Posterior vena cava (tissue), 2 donors: ENCODE measurements at regions not wholly inside any gene's neighbourhood (a gene's known extent, or its start where the extent isn't known, plus 50 kb on each side); places are given as distances from the start of the nearest gene placed in this dataset.
A peak's percentile ranks its signal among the peaks of the same experiment; 100 is the strongest.

Source experiments
- DNase-seq: peaks from one replicate; pipeline ENCODE4 v3.0.0-alpha.2; 2020; ENCODE audit warnings: low spot score
- intact Hi-C, 2 donors: fragments of 100-400 bp; cut with DNase I; formaldehyde crosslinking; loops; one replicate each; pipeline versions ENCODE4 v1.14.1 to v1.14.2; 2022 to 2023
- donor health status: DM: yes; HTN: yes; CAD: no.
- donor health status: DM: yes; HTN: yes; CAD: no.

DNA sequence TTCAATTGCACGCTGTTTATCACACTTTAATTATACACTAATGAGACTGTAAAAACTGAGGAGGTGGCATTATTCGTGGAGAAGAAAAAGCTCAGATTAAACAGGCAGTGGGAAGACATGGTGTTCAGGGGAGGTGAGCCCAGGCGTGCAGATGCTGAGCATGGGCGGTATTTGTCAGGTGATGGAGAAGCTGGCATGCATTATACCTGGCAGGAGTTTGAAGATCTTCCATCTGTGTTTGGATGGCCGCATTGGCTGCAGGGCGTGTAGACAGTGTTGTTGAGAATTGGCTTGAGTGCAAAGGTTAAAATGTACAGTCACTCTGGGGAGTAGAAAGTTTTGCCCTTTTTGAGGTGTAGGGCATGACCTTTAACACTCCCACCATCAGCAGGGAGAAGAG lies 213.8 kb downstream of the ERMARD start:
- intact Hi-C loops, result no loop called here
- DNase-seq, result no peak

DNA sequence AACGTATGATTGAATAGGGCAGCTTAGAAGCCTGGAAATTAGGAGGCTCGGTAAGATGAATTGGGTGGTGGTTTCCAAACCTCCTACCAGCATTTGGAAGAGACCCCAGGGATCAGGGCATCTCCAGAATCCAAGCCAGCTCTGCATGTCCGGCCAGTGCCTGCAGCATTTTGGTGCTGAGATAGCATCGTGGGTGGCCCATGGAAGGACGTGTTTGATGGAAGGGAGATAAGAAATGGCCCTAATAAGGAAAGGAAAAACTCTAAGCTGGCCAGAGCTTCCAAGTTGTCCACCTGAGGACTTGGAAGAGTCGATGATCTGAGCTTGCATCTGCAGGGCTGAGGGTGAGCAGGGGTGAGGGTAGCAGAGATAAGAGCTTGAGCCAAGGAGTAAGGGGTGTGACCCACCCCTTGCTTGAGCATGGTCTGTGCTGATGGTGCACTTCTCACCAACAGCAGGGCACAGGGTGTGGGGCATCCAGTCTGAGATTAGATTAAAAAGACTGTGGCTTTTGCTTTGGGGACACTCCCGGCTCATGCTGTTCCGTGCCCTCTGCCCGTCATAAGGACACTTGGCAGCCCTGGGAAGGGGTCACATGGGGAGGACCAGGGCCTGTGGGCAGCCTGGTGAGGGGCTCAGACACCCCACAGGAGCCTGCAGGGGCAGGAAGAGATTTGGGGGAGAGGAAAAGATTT lies 213.2 kb downstream of the ERMARD start:
- intact Hi-C loops, result no loop called here

DNA sequence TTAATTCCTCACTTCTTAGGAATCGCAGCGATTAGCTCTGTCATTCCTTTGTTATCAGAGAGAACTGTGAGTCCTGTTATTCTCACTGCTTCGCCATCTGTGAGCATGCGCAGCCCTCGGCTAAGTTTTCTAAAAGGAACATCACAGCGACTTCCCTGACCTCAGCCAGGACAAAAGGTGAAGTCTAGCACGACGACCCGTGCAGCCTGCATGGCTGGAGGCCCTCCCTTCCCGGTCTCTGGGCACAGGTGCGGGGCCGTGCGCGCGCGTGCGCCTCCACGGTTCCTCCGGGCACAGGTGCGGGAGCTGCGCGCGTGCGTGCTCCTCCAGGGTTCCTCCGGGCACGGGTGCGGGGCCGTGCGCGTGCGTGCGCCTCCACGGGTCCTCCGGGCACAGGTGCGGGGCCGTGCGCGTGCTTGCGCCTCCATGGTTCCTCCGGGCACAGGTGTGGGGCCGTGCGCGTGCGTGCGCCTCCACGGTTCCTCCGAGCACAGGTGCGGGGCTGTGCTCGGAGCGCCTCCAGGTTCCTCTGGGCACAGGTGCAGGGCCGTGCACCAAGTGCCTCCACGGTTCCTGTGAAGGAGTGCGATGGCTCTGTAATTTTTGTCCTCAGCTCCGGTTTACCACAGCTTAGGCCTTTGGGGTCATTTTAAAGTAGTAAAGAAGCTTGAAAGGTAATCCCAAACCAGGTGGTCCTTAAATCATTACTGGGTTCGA lies 212.3 kb downstream of the ERMARD start:
- intact Hi-C loops, result no loop called here
- peak; percentile 57 for DNase-seq

More for the DNA sequence above, 213.2 kb downstream of the ERMARD start:
- peak; percentile 48 for DNase-seq

DNA sequence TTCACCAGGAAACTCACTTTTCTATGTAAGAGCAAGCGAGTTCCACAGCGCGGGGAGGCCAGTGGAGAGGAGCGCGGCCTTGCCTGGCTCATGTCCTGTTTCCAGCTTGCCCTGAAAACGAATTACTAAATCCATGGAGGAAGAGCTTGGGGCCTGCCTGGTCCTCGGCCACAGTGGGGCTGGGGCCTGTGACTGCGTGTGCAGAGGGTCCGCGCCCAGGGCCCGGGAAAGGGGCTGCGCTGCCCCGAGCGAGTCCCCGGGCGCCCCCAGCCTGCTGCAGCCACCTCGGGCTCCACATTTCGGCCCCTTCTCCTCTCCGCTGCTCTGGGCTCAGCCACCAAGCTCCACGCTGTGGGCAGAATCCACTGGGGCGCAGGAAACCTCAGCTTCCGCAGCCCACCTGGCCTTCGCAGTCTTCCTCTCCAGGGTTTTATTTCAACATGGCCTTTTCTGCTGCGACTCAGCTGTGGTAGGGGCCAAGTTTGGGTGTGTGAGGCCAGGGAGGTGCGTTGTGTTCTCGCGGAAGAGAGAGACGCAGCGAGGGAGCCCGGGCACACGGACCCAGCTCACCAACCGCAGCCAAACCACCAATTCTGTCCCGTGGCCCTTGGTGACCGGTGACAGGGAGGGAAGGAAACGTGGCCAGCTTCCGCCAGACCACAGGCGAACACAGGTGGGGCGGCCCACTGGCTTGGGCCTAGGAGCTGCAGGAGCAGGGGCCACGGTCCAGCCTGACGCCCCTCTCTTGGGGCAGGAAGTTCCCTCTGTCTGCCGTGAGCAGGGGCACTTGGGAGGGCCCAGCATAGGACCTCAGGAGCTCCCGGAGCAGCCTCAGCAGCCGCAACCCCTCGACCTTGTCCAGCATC lies 211.4 kb downstream of the ERMARD start:
- DNase-seq, result peak; percentile 66
- intact Hi-C loops, result no loop called here

DNA sequence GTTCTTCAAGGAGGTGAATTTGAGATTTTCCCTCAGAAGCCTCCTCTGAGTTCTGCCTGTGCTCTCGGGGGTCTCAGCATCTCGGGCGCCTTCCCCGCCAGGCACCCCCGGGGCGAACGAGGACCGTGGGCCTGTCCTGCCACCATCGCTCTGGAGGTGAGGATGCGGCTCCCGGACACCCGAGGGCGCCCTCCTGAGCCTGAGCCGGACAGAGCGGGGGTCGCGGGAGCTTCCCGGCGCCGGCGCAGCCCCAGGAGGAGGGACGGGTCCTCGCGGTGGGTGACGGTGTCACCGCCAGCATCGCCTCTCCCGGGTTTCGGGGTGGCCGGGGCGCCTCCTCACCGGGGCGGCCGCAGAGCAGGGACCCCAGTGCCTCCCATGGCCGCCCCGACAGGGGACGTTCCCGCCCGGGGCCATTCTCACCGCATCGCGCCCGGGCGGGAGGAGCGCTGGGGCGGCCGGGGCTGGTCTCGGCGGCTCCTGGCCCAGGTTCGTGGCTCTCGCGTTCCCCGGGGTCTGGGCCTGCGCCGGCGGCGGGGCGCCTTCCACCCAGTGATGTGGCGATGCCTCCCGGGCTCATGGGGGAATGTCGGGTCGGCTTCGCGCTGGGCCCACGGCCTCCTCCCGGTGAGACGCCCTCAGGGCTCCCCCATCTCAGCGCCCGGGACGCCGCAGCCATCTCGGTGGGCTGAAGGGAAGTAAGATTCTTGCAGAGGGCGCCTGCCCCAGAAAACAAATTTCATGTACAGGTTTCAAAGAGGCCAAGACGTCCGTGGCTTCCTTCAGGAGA lies 210.5 kb downstream of the ERMARD start:
- intact Hi-C loops, result no loop called here
- peak; percentile 79 for DNase-seq

DNA sequence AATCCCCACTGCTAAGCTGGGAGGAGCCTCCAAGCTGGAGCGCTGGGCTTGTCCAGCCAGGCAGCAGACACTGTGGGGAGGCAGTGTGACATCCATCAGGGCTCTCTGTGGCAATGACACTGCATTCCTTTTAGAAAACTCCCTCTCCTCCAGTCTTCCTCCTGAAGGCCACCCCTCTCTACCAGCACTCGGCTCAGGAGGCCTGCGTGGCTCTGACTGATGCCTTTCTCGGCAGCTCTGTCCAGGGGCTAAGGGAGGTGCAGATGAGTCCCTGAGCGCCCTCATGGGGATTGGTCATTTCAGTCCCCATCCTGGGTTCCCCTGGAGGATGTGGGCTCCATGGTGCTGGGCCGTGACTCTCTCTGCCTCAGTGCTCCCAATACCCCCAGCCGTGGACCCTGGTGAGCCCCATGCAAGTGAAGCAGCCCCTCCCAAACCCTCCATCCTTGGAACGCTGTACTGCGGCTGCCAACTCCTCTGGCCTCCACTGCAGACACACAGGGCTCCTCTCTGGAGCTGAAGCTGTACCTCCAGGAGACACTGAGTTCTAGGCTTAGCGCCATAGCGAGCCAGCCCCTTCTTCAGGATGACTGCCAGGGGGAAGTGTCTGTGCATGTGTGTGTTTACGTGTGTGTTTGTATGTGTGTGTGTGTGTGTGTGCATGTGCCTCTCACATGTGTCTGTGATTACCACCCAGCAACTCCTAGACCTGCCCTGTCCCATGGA lies 209.6 kb downstream of the ERMARD start:
- intact Hi-C loops, result no loop called here
- DNase-seq, result peak; percentile 55

DNA sequence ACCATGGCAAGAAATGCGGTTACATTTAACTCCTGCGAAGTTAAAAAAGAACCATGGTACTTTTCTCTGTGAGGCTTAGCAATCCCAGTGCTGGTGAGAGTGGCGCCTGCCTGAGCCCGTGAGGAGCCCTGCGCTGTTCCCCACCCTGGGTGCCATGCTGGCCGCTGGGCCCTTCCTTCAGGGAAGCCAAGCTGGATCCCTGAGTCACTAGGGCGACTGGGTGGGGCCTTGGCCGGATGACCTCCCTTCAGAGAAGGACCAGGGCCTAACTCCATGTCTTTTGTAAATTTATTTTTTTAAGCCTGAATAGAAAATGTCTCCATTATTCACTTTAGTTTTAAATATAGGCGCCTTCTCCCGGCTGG lies 209.1 kb downstream of the ERMARD start:
- peak; percentile 64 for DNase-seq
- intact Hi-C loops, result no loop called here

DNA sequence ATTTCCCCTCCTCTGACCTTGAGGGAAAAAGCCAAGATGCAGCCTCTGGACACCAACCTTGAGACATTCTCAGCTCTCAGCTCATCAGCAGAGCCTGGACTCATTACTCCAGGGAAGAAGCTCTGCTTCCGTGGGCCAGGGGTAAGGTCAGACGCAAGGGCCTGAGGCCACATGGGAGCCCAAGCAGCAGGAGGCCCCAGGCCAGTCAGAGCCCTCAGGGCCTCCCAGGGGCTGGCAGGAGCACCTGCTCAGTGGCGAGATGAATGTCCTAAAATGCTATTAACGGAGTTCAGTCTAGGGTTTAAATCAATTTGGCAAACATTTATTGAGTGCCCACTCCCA lies 208.6 kb downstream of the ERMARD start:
- intact Hi-C loops, result no loop called here
- peak; percentile 66 for DNase-seq

DNA sequence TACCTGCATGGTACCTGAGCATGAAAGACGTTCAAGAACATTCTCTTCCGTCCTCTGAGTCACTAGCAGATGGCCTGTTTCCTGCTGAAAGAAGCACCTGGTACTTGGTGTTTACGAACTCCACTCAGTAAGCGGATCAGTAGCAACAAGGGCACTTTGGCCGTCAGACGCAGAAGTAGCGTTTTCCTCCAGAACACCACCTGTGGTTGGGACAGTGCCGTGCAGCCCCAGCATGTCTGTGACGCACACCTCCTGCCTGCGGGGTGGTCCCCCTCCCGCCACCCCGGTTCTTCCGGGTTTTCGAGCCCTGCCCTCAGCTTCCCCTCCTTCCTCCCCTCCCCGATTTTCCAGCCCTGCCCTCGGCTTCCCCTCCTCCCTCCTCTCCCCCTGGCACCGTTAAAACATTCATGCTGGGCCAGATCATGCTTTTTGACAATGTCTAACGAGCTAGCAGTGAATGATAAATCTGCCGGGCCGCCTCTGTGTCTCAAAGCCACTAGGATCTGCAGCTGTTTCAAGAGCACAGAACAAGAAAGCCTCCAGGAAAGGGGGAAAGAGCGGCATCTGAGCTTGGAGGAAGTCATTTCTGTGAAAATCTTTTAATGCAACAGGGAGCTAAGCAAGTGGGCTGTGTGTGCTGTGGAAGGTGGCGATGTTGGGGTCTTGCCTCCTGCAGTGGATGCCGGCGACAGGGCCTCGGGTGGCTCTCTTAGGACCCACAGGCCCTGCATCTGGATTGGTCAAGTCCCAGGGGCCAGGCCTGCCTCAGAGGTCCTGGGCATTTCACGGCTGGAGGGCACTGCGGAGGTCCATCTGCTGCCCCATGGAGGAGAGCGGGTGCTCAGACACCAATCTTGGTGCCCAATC lies 207.9 kb downstream of the ERMARD start:
- DNase-seq, result peak; percentile 79
- intact Hi-C loops, result no loop called here

DNA sequence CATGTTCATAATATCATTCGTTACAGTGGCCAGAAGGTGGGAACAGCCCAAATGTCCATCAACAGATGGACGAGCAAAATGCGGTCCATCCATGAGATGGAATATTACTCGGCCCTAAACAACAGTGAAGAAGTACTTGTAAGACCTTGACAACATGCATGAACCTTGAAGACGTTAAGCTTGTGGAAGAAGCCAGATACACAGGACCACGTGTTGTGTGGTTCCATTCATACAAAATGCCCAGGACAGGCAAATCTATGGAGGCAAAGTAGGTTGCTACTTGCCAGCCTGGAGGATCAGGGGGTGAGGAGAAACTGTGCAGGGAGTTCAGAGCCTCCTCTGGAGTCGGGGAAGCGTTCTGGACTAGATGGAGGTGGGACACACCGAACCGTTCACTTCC lies 207.1 kb downstream of the ERMARD start:
- intact Hi-C loops, result no loop called here
- DNase-seq, result no peak

DNA sequence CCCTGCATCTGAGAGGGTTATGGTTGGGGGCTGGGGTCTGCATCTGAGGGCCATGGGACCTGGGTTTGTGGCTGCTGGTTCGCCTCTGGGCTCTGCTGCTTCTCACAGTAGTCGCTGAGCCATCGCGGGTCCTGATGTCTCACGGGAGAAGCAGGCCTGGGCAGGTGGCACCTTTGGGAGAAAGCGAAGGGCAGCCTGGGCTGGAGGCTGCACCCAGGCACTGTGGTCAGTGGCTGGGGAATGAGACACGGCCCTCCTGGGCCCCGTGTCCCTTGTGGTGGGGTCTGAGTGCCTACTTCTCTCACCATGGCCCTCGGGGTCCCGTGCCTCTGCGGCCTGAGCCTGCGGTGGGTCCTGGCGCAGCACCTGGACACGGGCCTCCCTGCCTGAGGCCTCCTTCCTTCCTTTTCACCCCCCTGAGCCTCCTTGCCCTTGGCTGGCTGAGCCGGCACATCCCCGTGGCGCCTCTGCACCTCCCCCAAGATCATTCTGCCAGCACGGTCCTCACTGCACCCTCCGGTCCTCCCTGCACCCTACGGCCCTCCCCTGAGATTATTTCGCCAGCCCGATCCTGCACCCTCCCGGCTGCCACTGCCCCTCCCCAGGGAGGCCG lies 206.0 kb downstream of the ERMARD start:
- intact Hi-C loops, result no loop called here
- DNase-seq, result peak; percentile 69

DNA sequence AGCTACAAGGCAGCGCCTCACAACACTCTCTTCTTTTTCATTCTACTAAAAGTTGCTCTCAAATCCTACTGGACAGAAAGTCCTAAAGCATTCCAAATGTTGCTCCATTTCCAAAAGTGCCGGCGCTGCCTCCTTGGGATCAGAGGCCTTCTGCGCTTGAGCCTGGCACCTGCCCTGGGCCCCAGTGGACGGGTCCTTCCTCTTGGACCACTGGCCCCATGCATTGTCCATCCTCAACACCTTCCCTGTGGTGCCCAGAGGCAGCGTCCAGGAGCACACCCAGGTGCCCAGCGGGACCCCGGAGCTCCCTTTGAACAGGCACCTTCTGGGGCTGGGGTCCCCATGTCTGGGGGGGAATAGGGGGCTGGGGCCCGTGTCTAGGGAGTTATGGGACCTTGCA lies 205.2 kb downstream of the ERMARD start:
- DNase-seq, result peak; percentile 69
- intact Hi-C loops, result no loop called here

DNA sequence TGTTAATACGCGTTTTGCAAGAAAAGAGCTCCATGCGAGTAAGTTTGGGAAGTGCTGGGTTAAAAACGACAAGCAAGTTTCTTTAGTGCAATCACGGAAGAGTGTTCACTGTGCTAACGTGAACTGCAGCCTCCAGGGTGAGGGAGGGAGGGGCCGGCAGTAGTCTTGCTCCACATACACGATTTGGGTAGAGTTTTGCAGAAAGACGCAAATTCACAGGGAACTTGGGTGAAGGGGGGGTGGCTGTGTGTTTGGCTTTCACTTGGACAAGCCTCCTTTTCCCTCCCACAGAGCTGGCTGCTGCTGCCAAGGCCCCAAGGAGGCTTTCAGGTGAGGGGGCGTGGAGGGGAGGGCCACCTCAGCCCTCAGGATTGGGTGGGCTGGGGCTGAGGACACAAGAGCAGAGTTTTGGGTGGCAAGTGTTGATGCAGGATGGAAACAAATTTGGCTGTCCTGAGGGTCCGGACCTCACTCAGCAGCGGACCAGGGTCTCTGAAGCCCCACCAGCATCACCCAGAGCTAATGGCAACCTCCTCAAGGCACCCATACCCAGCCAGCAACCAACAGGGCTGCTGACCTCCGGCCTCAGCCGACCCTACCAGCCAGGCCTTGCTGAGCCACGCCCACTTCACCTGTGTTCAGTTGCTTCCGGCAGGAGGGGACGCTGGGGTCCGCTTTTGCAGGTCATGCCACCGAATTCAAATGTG lies 204.5 kb downstream of the ERMARD start:
- peak; percentile 66 for DNase-seq

DNA sequence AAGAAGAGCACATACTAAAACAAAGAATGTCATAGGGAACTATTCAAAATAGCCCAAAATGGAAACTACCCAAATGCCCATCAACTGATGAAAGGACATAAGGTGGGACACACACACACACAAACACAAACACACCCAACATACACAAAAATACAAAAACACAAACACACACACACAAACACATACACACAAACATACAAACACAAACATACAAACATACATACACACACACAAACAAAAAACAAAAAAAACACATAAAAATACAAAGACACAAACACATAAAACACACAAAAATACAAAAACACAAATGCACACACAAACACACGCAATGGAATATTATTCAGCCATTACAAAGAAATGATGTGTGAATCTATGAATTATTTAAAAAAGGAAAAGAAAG lies 203.6 kb downstream of the ERMARD start:
- intact Hi-C loops, result no loop called here
- no peak for DNase-seq

More for the DNA sequence above, 204.5 kb downstream of the ERMARD start:
- intact Hi-C loops, result no loop called here

DNA sequence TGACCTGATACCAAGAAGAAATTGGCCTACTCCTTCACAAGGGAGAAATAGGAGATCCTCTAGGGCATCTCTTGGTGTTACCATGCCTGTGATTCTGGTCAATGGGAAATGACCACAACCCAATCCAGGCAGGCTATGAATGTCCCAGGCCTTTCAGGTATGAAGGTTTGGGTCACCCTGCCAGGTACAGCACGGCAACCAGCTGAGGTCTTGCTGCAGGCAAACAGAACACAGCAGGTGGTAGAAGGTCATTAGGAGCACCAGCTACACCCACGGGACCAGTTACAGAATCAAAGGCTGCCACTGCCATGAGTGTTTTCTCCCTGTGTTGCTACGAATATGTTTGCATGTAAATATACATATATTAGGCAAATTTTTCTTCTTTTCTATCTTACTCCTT lies 202.3 kb downstream of the ERMARD start:
- DNase-seq, result no peak
- intact Hi-C loops, result no loop called here

DNA sequence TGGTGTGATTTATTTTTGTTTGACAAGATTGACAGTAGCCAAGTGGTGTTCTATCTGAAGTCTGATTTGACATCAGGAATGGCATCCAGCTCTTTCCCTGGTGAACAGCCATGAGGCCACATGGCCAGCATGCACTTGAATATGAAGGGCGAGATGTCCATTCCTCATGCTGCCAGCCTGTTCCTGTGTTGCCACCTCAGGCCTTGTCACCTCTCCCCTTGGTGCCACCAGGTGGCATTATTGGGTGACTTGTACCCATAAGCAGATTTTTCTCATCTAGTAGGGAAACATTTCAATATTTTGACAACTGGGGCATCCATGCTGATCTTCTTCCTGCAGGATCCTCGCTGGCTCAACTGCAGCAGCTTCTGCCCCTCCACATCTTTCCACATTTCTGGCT lies 199.1 kb downstream of the ERMARD start:
- intact Hi-C loops, result no loop called here
- no peak for DNase-seq

DNA sequence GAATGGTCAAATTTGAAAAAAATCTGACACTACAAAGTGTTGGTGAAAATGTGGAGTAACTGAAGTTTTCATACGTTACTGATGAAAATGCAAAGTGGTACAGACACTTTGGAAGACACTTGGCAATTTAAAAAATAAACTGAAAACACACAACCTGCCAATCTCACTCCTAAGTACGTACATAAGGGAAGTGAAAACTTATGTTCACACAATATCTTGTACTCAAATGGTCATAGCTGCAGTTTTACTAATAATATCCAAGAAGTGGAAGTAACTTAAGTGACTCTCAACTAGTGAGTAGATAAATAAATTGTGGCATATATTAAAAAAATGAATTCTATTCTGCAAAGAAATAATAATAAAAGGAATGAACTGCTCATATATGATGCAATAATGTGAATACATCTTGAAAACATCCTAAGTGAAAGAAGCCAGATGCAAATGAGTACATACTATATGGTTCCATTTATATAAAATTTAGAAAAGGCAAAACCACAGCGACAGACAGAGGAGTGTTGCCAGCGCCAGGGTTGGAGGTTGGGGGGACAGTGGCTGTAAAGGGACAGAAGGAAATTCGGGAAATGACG lies 198.2 kb downstream of the ERMARD start:
- intact Hi-C loops, result no loop called here

More for the DNA sequence above, 198.2 kb downstream of the ERMARD start:
- no peak for DNase-seq
